ENCODE measurements at regions not wholly inside any gene's neighbourhood (a gene's known extent, or its start where the extent isn't known, plus 50 kb on each side); places are given as distances from the start of the nearest gene placed in this dataset.

DNA sequence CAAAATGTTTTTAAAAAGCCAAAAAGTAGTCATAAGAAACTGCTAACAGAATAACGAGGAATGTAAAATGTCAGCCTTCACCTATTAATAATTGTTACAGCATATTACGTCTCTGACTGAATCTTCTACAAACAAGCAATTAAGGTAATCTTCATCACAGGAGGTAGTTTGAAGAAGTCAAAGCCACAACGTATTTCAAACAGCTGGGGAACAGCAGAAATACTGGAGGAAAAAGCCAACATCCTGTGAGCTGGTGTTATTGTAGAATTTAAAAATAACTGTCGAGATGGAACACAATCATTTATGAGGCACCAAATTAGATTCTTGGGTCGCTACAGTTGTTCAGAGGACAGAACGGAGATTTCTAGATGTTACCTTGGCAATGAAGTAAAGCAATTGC, 450.5 kb downstream of the AGTPBP1 start:
- intact Hi-C loops (cut with micrococcal nuclease): no loop called here
- Mint-ChIP-seq H3K36me3 (ENCODE audit: low read depth) (no peaks in the 10 kb centered on the region), H3K27me3 (peaks cover 17% of the 10 kb centered on the region), H3K4me1 (ENCODE audit: low read depth) (no peaks in the 10 kb centered on the region), H3K4me3 (no peak overlapping the region), H3K27ac (no peak overlapping the region), H3K9me3 (no peaks in the 10 kb centered on the region)

DNA sequence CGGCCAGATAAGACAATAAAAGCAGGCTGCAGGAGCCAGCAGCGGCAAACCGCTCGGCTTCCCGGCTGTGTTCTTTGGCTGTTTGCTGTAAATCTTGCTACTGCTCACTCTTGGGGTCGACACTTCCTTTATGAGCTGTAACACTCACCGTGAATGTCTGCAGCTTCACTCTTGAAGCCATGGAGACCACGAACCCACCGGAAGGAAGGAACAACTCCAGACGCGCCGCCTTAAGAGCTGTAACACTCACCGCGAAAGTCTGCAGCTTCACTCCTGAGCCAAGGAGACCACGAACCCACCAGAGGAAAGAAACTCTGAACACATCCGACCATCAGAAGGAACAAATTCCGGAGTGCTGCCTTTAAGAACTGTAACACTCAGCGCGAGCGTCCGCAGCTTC, 451.7 kb downstream of the AGTPBP1 start:
- no peak overlapping the region for H3K27ac Mint-ChIP-seq
- peaks cover 17% of the 10 kb centered on the region for H3K27me3 Mint-ChIP-seq

DNA sequence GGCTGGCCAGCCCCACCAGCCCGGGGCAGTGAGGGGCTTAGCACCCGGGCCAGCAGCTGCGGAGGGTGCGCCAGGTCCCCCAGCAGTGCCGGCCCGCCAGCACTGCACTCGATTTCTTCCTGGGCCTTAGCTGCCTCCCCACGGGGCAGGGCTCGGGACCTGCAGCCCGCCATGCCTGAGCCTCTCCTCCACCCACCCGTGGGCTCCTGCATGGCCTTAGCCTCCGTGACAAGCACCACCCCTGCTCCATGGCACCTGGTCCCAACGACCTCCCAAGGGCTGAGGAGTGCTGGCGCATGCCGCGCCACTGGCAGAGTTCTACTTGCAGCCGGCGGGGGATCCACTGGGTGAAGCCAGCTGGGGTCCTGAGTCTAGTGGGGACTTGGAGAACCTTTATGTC, 452.6 kb downstream of the AGTPBP1 start:
- Mint-ChIP-seq H3K9me3 (no peaks in the 10 kb centered on the region), H3K27ac (no peak overlapping the region), H3K4me1 (ENCODE audit: low read depth) (no peaks in the 10 kb centered on the region), H3K36me3 (ENCODE audit: low read depth) (no peaks in the 10 kb centered on the region), H3K4me3 (no peak overlapping the region), H3K27me3 (peaks cover 17% of the 10 kb centered on the region)
- intact Hi-C loops (cut with micrococcal nuclease): no loop called here

More for the DNA sequence above, 451.7 kb downstream of the AGTPBP1 start:
- H3K9me3 Mint-ChIP-seq: no peaks in the 10 kb centered on the region
- no peaks in the 10 kb centered on the region for H3K36me3 Mint-ChIP-seq (ENCODE audit: low read depth)
- no peak overlapping the region for H3K4me3 Mint-ChIP-seq
- intact Hi-C loops (cut with micrococcal nuclease): no loop called here
- H3K4me1 Mint-ChIP-seq (ENCODE audit: low read depth): no peaks in the 10 kb centered on the region

DNA sequence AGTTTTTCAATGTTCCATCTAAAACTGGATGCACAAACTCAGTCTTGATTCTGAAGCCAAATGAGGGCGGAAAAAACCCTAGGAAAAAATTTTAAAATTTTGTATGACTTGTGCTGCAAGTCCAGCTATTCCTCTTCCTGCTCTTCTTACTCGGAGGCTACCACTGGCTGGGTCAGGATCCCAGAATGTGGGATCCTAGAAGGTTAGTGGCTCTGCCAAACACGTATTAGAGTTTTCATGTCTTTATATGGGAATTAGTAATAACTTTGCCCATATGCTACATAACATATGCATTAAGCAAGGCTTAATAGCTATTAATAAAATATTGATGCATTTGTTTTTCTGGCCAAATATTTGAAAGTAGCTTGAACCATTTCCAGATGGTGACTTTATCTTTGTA, 458.3 kb downstream of the AGTPBP1 start:
- Mint-ChIP-seq H3K27me3 (no peaks in the 10 kb centered on the region), H3K9me3 (no peaks in the 10 kb centered on the region), H3K36me3 (ENCODE audit: low read depth) (no peaks in the 10 kb centered on the region), H3K4me3 (no peak overlapping the region), H3K4me1 (ENCODE audit: low read depth) (no peaks in the 10 kb centered on the region), H3K27ac (no peak overlapping the region)
- intact Hi-C loops (cut with micrococcal nuclease): no loop called here

DNA sequence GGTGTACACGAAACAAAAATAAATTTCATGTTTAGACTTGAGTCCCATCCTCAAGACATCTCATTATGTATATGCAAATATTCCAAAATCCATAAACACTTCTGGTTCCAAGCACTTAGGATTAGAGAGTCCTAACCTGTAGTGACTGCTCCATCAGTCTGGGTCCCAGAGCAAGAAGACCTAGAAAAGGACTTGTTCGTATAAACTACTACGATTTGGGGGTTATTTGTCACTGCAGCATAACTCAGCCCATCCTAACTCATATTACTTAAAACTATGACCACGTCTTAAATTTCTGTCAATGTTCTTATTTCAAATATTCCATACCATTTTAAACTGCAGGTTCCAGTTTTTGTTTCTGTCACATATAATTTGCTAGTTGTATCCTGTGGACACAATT, 463.0 kb downstream of the AGTPBP1 start:
- Mint-ChIP-seq H3K27me3 (no peaks in the 10 kb centered on the region), H3K36me3 (ENCODE audit: low read depth) (no peaks in the 10 kb centered on the region), H3K9me3 (no peaks in the 10 kb centered on the region), H3K27ac (no peak overlapping the region), H3K4me1 (ENCODE audit: low read depth) (no peaks in the 10 kb centered on the region), H3K4me3 (no peak overlapping the region)
- intact Hi-C loops (cut with micrococcal nuclease): no loop called here

DNA sequence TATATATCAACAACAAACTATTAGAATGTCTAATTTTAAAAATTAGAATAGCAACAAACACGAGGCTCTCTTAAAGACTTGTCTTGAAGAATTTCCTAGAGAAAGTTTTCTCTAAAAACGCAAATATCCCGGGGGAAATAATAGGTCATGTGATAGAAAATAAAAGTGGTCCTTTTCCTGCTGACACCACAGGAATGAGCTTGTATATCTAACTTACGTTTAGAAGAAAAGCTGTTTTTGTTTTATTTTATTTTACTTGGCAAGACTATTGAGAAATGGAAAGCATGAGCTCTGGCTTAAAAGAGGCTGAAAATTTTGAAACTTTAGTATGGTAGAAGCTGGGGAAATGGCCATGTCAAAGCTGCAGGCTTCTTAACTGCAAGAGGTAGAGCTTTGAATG, 465.0 kb downstream of the AGTPBP1 start:
- H3K4me3 Mint-ChIP-seq: no peak overlapping the region
- no peaks in the 10 kb centered on the region for H3K36me3 Mint-ChIP-seq (ENCODE audit: low read depth)
- H3K27me3 Mint-ChIP-seq: no peaks in the 10 kb centered on the region
- H3K27ac Mint-ChIP-seq: no peak overlapping the region
- H3K9me3 Mint-ChIP-seq: no peaks in the 10 kb centered on the region
- intact Hi-C loops (cut with micrococcal nuclease): no loop called here
- no peaks in the 10 kb centered on the region for H3K4me1 Mint-ChIP-seq (ENCODE audit: low read depth)

DNA sequence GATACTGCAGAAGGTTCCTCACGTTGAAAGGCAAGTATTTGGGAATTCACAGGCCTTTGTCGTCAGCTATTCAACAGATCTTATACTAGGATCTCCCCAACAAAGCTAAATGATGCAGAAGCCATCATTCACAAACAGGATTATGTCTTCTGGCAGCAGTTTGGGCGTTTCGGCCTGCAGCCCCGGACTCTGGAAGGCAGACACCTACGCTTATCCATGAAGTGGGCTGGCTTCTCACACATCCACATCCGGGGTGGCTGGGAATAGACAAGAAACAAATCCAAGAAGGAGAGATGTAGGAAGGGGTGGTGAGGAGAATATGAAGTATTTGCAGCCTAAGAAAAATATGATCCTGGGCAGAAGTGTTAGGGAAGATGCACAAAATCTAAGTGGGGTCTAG, 471.9 kb downstream of the AGTPBP1 start:
- H3K36me3 Mint-ChIP-seq (ENCODE audit: low read depth): no peaks in the 10 kb centered on the region
- no peaks in the 10 kb centered on the region for H3K27me3 Mint-ChIP-seq
- no peak overlapping the region for H3K4me3 Mint-ChIP-seq
- H3K4me1 Mint-ChIP-seq (ENCODE audit: low read depth): peaks cover 15% of the 10 kb centered on the region
- intact Hi-C loops (cut with micrococcal nuclease): no loop called here
- no peak overlapping the region for H3K27ac Mint-ChIP-seq
- H3K9me3 Mint-ChIP-seq: no peaks in the 10 kb centered on the region

DNA sequence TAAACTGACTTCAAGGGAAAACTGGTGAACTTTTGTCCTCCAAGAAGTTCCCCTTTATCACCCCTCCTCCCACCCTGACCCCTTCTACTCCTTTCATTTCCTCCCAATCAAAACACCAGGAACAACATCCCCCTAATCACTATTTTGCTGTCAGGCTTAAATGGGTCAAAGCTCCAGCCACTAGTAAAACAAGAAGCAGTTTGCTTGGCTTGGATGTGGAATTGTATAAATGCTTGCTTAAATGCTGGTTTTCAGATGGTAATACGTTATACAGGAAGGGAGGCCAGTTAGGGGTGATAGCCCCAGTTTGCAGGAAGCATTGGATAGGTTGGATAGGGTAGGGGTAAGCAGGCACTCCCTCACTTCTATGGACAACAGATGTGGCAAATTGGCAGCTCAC, 473.6 kb downstream of the AGTPBP1 start:
- no peaks in the 10 kb centered on the region for H3K27me3 Mint-ChIP-seq
- intact Hi-C loops (cut with micrococcal nuclease): no loop called here
- no peaks in the 10 kb centered on the region for H3K36me3 Mint-ChIP-seq (ENCODE audit: low read depth)
- no peak overlapping the region for H3K27ac Mint-ChIP-seq
- H3K4me3 Mint-ChIP-seq: no peak overlapping the region
- H3K4me1 Mint-ChIP-seq (ENCODE audit: low read depth): peaks cover 15% of the 10 kb centered on the region
- no peaks in the 10 kb centered on the region for H3K9me3 Mint-ChIP-seq

DNA sequence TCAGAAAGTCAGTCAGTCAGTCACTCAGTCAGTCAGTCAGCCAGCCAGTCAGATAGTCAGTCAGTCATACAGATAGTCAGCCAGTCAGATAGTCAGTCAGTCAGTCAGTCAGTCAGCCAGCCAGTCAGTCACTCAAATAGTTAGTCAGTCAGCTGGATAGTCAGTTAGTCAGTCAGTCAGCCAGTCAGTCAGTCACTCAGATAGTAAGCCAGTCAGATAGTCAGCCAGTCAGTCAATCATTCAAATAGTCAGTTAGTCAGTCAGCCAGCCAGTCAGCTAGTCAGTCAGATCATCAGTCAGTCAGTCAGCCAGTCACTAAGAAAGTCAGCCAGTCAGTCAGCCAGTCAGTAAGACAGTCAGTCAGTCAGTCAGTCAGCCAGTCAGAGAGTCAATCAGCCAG, 477.1 kb downstream of the AGTPBP1 start:
- H3K4me3 Mint-ChIP-seq: no peak overlapping the region
- intact Hi-C loops (cut with micrococcal nuclease): no loop called here
- no peaks in the 10 kb centered on the region for H3K9me3 Mint-ChIP-seq
- no peak overlapping the region for H3K27ac Mint-ChIP-seq
- H3K4me1 Mint-ChIP-seq (ENCODE audit: low read depth): peaks cover 22% of the 10 kb centered on the region
- no peaks in the 10 kb centered on the region for H3K36me3 Mint-ChIP-seq (ENCODE audit: low read depth)
- peaks cover 1% of the 10 kb centered on the region for H3K27me3 Mint-ChIP-seq

DNA sequence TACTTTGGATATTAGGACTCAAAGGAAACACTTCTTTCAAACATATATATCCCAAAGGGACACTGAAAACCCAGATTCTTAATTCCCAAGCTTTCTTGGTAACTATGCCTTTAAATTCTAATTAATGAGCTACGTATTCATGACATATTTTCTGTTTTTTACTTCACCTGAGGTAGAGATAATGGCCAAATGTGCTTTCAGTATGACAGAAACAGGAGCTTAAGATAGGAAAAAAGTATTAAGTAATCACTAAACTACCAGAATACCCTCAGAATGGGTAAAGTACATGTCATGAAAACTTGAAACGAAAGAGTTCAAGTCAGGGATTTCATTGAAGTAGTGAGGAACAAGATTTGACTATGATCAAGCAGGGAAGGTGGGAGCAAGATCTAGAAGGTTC, 478.5 kb downstream of the AGTPBP1 start:
- Mint-ChIP-seq H3K27ac (no peak overlapping the region), H3K27me3 (peaks cover 1% of the 10 kb centered on the region), H3K36me3 (ENCODE audit: low read depth) (no peaks in the 10 kb centered on the region), H3K4me3 (no peak overlapping the region), H3K9me3 (no peaks in the 10 kb centered on the region), H3K4me1 (ENCODE audit: low read depth) (peaks cover 27% of the 10 kb centered on the region)
- intact Hi-C loops (cut with micrococcal nuclease): no loop called here

DNA sequence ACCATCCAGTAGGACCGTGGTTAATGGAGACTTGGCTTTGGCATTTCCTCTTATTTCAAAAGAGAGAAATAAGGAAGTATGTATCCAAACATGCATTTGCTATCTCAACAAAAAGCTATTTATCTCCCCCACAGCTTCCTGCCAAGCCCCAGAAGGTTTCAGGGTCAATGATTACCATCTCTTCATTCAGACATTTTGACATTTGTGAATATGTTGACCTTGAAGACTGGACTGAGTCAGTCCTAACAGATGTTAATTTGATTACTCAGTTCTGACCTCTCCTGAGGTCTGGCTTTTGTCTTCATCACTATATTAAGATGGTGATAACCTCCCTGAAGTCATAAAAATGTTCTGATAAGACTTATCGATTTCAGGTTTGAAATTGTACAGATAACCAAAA, 479.4 kb downstream of the AGTPBP1 start:
- H3K9me3 Mint-ChIP-seq: no peaks in the 10 kb centered on the region
- intact Hi-C loops (cut with micrococcal nuclease): no loop called here
- H3K4me3 Mint-ChIP-seq: no peak overlapping the region
- peaks cover 2% of the 10 kb centered on the region for H3K27me3 Mint-ChIP-seq
- peaks cover 18% of the 10 kb centered on the region for H3K4me1 Mint-ChIP-seq (ENCODE audit: low read depth)
- H3K36me3 Mint-ChIP-seq (ENCODE audit: low read depth): no peaks in the 10 kb centered on the region
- no peak overlapping the region for H3K27ac Mint-ChIP-seq

DNA sequence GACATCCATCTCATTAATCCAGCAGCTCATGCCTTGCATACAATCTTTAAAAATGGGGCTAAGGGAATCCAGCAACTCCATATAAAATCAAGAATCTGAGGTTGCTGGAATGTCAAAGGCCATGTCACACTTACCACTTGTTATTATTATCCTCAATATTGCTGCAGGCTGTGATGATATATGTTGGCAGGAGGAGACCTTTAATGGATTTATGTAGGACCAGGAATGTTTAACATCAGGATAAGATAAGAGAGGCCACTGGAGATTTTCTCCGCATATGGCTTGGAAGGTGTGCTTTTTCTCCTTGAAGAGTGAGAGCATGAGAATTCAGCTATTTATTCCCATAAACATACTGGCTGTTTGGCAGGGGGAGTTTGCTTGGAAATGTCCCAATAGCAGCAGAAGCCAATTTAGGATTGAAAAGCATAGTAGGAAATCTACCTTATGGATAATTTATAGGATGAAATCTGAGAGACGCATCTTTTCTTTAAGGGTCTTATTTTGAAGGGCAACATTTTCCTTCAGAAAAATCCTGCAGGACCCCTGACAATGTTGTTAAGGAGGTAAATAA, 481.4 kb downstream of the AGTPBP1 start:
- intact Hi-C loops (cut with micrococcal nuclease): no loop called here
- Mint-ChIP-seq H3K27me3 (peaks cover 4% of the 10 kb centered on the region), H3K9me3 (peaks cover 11% of the 10 kb centered on the region), H3K36me3 (ENCODE audit: low read depth) (no peaks in the 10 kb centered on the region), H3K4me1 (ENCODE audit: low read depth) (peaks cover 14% of the 10 kb centered on the region), H3K27ac (no peak overlapping the region), H3K4me3 (no peak overlapping the region)

DNA sequence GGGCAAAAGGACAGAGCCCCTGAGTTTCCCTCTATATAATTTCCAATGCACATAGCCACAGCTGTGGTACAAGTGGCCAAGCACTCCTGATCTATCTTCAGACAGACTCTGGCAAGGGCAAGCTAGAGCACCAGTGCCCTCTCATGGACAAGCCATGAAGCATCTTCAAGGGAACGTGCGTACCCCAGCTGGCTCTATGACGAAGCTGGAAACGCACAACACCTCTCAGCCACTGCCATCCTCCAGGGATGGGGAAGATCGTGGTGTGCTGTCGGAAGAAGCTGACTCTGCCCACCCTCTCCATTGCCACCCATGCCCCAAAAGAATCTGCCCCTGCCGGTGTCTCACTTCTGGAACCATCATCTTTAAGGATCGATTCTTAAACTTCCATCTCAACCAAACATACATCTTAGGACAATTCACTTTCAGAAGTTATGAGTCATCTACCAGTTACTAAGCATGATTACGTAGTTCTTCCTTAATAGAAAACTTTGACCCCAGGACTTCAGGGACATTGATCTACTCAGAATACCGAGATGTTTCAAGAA, 482.9 kb downstream of the AGTPBP1 start:
- no peak overlapping the region for H3K27ac Mint-ChIP-seq
- peaks cover 15% of the 10 kb centered on the region for H3K9me3 Mint-ChIP-seq
- intact Hi-C loops (cut with micrococcal nuclease): no loop called here
- peaks cover 4% of the 10 kb centered on the region for H3K27me3 Mint-ChIP-seq
- H3K4me3 Mint-ChIP-seq: no peak overlapping the region
- peaks cover 14% of the 10 kb centered on the region for H3K4me1 Mint-ChIP-seq (ENCODE audit: low read depth)
- H3K36me3 Mint-ChIP-seq (ENCODE audit: low read depth): no peaks in the 10 kb centered on the region

DNA sequence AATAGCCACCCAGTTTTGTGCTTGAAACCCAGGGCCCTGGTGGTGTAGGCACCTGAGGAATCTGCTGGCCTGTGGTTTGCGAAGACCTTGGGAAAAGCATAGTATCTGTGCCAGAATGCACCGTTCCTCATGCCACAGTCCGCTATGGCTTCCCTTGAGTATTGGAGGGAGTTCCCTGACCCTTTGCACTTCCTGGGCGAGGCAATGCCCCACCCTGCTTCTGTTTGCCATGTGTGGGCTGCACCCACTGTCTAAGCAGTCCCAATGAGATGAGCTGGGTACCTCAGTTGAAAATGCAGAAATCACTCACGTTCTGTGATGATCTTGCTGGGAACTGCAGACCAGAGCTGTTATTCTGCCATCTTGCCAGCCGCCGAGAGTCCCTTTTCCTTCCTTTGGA, 483.5 kb downstream of the AGTPBP1 start:
- Mint-ChIP-seq H3K27ac (no peak overlapping the region), H3K27me3 (peaks cover 4% of the 10 kb centered on the region), H3K4me3 (no peak overlapping the region), H3K36me3 (ENCODE audit: low read depth) (no peaks in the 10 kb centered on the region), H3K4me1 (ENCODE audit: low read depth) (peaks cover 14% of the 10 kb centered on the region), H3K9me3 (peaks cover 15% of the 10 kb centered on the region)
- intact Hi-C loops (cut with micrococcal nuclease): no loop called here

DNA sequence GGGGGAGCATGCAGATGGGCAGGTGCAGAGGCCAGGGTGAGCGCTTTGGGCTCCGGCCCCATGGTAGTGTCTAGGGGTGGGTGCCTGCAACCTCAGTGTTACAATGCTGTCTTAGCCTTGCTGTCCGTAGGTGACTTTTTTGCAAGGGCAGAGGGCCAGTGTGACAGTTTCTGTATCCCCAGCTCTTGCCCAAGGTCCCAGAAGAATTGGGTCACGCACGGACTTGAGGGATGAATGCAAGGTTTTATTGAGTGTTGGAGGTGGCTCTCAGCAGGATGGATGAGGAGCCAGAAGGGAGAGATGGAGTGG, 492.5 kb downstream of the AGTPBP1 start:
- intact Hi-C loops (cut with micrococcal nuclease): no loop called here
- no peaks in the 10 kb centered on the region for H3K9me3 Mint-ChIP-seq
- H3K27ac Mint-ChIP-seq: no peak overlapping the region
- no peak overlapping the region for H3K4me3 Mint-ChIP-seq
- H3K36me3 Mint-ChIP-seq (ENCODE audit: low read depth): no peaks in the 10 kb centered on the region
- no peaks in the 10 kb centered on the region for H3K4me1 Mint-ChIP-seq (ENCODE audit: low read depth)
- H3K27me3 Mint-ChIP-seq: no peaks in the 10 kb centered on the region
